Breast epithelium (tissue), 3 donors: ENCODE measurements at regions not wholly inside any gene's neighbourhood (a gene's known extent, or its start where the extent isn't known, plus 50 kb on each side); places are given as distances from the start of the nearest gene placed in this dataset.

Source experiments
- CTCF ChIP-seq, 3 donors: fragments of 450-650 bp; IDR thresholded peaks; one replicate each; pipeline ENCODE4 v1.5.1; 2016 to 2017; ENCODE audit warnings: antibody characterized with exemption in 3 of 3, mild to moderate bottlenecking in 3 of 3, moderate library complexity in 3 of 3
- POLR2A ChIP-seq: fragments of 450-650 bp; IDR thresholded peaks from one replicate; pipeline ENCODE4 v1.6.1; 2016; ENCODE audit warnings: antibody characterized with exemption, mild to moderate bottlenecking, moderate library complexity
- POLR2AphosphoS5 ChIP-seq, 3 donors: sonication (generic); formaldehyde crosslinking; IDR thresholded peaks; one replicate each; pipeline ENCODE4 v1.6.1; 2017; ENCODE audit warnings: antibody characterized with exemption in 3 of 3

GRCh38 chr22:48204296-48204695, 1441.8 kb downstream of the TBC1D22A start:
- TF ChIP-seq CTCF (IDR thresholded peaks at IDR 0.05) (no peak), POLR2A (no peak), POLR2AphosphoS5 (IDR thresholded peaks at IDR 0.05) (no peak)
